ENCODE measurements at regions not wholly inside any gene's neighbourhood (a gene's known extent, or its start where the extent isn't known, plus 50 kb on each side); places are given as distances from the start of the nearest gene placed in this dataset.
A peak's percentile ranks its signal among the peaks of the same experiment; 100 is the strongest.
"Not testable (repeated sequence)": the region's sequence is repeated elsewhere in the genome, so short reads cannot be mapped to it uniquely, and the experiment has no call there.

DNA sequence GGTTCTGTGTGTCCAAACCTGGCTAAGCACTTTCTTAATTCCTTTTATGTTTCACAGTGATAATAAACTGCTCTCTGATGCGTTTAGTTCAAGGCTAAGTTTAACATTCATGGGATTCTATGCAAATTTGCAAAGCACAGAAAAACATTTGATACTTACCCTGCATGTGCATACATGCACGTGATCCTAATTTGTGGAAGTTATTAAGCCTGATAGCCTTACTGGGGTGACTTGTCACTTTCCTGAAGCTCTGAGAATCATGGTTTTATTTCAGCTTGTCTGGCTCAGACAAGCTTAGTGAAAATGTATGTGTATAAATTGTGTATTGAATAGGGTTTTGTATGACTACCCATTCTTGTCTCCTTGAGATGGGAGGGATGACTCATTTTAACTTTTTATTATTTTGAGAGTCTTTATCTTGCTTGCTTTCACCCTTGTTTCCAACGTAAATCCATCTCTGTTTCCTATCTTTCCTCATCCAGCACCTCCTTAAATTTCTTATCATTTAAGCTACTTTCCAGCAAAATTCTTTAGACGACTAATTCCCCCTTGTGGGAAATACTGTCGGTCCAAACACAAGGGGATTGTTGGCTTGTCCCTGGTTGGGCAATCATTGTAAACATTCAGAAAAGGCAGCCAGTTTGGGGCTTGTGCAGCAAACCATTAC lies 167.1 kb downstream of the C11orf91 start:
- no peak overlapping the region for H3K4me3 ChIP-seq (ENCODE audit: low read depth, low read length)

DNA sequence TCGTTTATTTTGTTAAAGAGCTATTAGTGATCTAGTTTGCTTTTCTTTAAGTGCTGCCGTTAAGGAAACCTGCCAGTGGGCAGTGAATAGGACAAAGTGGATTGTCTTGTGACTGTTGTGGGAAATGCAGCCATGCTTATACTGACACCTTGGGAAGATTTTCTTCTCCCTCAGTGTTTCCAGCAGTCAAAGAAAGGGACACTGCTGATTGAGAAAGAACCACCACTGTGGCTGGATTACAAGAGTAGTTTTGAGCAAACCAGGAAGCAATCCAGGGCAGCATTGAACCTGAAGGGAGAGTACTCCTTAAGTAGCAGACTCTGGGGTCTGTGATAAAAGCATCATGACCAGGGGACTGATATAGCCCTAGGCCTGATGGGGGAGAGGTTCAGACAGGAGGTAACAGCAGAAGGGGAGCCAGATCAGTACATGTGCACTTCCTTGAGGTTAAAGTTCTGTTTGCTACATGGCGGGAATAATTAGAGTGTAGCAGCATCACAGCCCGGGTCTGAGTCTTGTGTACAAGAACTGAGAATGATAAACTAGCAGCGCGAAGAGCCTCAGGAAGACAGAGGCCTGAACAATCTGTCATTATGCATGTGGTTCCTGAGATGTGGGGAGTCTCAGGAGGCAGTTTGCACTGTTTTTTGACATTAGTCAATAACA lies 167.8 kb downstream of the C11orf91 start:
- no peak for DNase-seq (ENCODE audit: low read depth)
- TF ChIP-seq, protein P1, sequence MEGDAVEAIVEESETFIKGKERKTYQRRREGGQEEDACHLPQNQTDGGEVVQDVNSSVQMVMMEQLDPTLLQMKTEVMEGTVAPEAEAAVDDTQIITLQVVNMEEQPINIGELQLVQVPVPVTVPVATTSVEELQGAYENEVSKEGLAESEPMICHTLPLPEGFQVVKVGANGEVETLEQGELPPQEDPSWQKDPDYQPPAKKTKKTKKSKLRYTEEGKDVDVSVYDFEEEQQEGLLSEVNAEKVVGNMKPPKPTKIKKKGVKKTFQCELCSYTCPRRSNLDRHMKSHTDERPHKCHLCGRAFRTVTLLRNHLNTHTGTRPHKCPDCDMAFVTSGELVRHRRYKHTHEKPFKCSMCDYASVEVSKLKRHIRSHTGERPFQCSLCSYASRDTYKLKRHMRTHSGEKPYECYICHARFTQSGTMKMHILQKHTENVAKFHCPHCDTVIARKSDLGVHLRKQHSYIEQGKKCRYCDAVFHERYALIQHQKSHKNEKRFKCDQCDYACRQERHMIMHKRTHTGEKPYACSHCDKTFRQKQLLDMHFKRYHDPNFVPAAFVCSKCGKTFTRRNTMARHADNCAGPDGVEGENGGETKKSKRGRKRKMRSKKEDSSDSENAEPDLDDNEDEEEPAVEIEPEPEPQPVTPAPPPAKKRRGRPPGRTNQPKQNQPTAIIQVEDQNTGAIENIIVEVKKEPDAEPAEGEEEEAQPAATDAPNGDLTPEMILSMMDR (IDR thresholded peaks at IDR 0.05; ENCODE audit: control insufficient read depth, extremely low read depth, insufficient read depth) = no peak
- no peak overlapping the region for H3K4me3 ChIP-seq (ENCODE audit: low read depth, low read length)

More for the DNA sequence above, 167.1 kb downstream of the C11orf91 start:
- TF ChIP-seq, protein P1 (IDR thresholded peaks at IDR 0.05; ENCODE audit: control insufficient read depth, extremely low read depth, insufficient read depth) = no peak
- DNase-seq (ENCODE audit: low read depth) = no peak

DNA sequence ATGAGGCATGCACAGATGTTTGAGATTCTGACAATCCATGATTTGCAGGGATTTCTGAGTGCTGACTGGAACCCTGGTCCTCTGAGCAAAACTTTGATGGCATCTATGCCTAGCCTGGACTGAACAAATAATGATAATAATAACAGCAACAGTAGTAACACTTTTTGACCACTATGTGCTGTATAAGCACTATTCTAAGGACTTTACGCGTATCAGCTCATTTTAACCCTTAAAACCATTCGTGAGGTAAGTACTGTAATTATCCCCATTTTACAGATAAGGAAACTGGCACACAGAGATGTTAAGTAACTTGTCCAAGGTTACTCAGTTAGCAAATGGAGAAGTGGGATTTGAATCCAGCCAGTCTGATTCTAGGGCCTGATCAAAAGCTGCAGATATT lies 168.4 kb downstream of the C11orf91 start:
- H3K4me3 ChIP-seq (ENCODE audit: low read depth, low read length) = no peak overlapping the region
- DNase-seq (ENCODE audit: low read depth) = no peak
- TF ChIP-seq, protein P1 (IDR thresholded peaks at IDR 0.05; ENCODE audit: control insufficient read depth, extremely low read depth, insufficient read depth) = no peak

DNA sequence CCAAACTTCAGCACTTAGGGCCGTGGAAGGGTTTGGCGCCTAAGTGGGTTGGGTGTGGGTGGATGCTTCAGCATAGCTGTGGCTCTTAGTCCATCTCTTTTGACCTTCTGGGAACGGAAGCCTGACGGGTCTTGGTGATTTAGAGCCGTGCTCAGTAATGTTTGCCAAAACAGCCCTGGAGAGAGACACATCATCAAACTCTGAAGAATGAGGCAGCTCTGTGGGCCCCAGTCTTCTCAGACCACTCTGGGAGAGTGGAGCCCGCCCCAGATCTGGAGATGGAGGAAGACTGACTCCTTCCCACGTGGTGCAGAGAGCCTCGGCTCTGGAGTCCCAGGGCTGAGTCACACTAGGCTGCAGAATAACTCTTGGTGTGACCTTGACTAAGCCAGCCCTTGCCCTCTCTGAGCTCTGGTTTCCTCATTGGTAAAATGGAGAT lies 168.9 kb downstream of the C11orf91 start:
- H3K4me3 ChIP-seq (ENCODE audit: low read depth, low read length) = no peak overlapping the region
- TF ChIP-seq, protein P1 (IDR thresholded peaks at IDR 0.05; ENCODE audit: control insufficient read depth, extremely low read depth, insufficient read depth) = no peak
- no peak for DNase-seq (ENCODE audit: low read depth)

DNA sequence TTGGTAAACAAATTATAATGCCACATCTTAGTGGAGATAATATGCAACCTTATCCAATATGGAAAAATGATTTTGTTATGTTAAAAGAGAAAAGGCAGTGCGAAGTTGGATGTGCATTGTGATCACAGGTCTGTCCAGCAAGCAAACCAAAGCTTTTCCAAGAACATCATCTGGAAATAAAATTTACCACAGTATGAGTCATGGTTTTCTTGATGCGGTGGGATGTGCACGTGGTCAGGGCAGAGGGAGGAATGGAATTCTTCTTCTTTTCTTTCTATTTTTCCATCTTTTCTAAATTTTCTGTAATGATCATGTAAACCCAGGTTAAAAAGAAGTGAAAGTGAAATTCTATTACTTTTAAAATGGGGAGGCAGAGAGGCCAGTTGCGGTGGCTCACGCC lies 169.8 kb downstream of the C11orf91 start:
- no peak for DNase-seq (ENCODE audit: low read depth)
- TF ChIP-seq, protein P1 (IDR thresholded peaks at IDR 0.05; ENCODE audit: control insufficient read depth, extremely low read depth, insufficient read depth) = no peak
- no peak overlapping the region for H3K4me3 ChIP-seq (ENCODE audit: low read depth, low read length)

DNA sequence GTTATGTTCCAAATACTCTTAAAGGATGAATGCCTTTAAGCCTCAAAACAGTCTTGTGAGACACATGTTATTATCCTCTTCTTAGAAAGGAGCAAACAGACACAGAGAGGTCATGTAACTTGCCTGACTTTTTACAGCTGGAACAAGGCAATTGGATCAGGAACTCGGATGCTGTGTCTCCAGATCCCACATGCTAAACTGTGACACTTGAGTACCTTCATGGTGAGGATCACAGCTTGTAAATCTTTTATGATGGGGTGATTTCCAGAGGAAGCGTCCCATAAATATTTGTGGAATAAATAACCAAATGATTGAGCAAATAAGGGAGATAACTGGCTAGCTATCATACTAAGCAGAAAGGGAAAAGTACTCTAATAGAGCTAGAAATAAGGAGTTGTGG lies 171.2 kb downstream of the C11orf91 start:
- no peak overlapping the region for H3K4me3 ChIP-seq (ENCODE audit: low read depth, low read length)
- TF ChIP-seq, protein P1 (IDR thresholded peaks at IDR 0.05; ENCODE audit: control insufficient read depth, extremely low read depth, insufficient read depth) = no peak
- peak; percentile 11 for DNase-seq (ENCODE audit: low read depth)

DNA sequence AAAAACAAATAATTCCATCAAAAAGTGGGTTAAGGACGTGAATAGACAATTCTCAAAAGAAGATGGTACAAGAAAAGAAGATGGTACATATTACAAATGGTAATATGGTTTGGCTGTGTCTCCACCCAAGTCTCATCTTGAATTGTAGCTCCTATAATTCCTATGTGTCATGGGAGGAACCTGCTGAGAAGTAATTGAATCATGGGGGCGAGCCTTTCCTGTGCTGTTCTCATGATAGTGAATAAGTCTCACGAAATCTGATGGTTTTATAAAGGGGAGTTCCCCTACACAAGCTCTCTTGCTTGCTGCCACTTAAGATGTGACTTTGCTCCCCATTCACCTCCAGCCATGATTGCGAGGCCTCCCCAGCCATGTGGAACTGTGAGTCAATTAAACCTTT lies 172.9 kb downstream of the C11orf91 start:
- DNase-seq (ENCODE audit: low read depth); H3K4me3 ChIP-seq (ENCODE audit: low read depth, low read length): not testable (repeated sequence)
